ENCODE measurements at regions not wholly inside any gene's neighbourhood (a gene's known extent, or its start where the extent isn't known, plus 50 kb on each side); places are given as distances from the start of the nearest gene placed in this dataset.

DNA sequence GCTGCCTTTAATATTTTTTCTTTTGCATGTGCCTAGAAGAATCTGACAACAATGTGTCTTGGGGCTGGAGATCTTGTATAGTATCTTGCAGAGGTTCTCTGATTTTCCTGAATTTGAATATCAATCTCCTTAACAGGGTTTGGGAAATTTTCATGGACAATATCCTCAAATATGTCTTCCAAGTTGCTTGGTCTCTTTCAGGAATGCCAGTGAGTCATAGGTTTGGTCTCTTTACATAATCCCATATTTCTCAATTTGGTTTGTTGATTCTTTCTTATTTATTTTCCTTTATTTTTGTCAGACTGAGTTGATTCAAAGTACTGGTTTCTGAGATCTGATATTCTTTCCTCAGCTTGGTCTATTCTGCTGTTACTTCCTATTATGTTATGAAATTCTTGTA lies 208.7 kb upstream of the GLI3 start:
- TF ChIP-seq CTCF (IDR thresholded peaks at IDR 0.05; ENCODE audit: insufficient read depth, low read depth, low read length): no peak
- POLR2A ChIA-PET: no interaction called here
- CTCF ChIA-PET: no interaction called here
- no peak for DNase-seq (ENCODE audit: low read depth)
- no peak overlapping the region for H3K4me3 ChIP-seq (ENCODE audit: low read depth, low read length)
- no peaks in the 10 kb centered on the region for H3K36me3 ChIP-seq (ENCODE audit: control insufficient read depth, insufficient read depth, low read length)
- 0 out of 2 replicates have a peak, but pooled peaks cover 1% of the 10 kb centered on the region for H3K27me3 ChIP-seq (ENCODE audit: control insufficient read depth, insufficient read depth, low read length)

DNA sequence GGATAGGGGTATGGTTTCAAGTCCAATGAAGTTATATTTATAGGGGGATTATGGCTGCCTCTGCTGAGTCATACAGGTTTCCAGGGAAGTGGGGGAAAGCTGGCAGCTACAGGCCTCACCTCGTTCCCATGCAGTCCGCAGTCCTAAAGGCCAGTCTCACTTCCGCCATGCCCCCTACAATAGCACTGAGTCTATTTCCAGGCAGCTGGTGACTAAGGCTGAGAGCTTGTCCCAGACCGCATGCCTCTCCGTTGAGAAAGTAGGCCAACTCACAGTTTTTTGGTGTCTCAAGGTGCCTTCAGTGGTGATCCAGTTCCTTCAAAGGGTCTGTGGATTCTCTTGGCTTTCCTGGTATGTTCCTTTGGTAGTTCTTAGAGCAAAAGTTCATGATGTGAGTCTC lies 203.9 kb upstream of the GLI3 start:
- Histone ChIP-seq H3K4me3 (ENCODE audit: low read depth, low read length) (no peak overlapping the region), H3K27me3 (ENCODE audit: control insufficient read depth, insufficient read depth, low read length) (no peaks in the 10 kb centered on the region; the same call in 1 of the 2 replicates), H3K36me3 (ENCODE audit: control insufficient read depth, insufficient read depth, low read length) (no peaks in the 10 kb centered on the region)
- no peak for DNase-seq (ENCODE audit: low read depth)
- POLR2A ChIA-PET: no interaction called here
- no peak for TF ChIP-seq CTCF (IDR thresholded peaks at IDR 0.05; ENCODE audit: insufficient read depth, low read depth, low read length)
- CTCF ChIA-PET: interaction anchor here (0.9 to 1.4 kb wide), 3 partner anchors 10 to 14 kb away, joined by 3 read pairs; no protein-coding TSS in a partner anchor

DNA sequence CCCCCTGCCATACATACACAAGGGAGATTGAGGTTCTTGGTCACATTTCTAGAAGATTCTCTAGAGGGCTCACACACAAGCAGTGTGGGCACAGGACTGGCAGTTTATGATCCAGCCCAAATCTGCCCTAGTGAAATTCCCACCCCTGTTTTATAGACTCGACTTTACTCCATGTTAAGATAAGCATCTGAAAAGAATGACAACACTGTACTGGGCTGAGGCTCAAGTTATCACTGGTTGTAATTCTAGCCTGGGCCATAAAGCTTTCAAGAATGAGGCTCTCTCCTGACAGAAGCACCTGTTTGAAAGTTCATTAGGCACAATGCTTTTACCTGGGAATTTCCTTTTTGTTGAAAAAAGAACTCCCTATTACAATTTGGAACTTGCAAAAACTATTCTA lies 195.6 kb upstream of the GLI3 start:
- Histone ChIP-seq H3K36me3 (ENCODE audit: control insufficient read depth, insufficient read depth, low read length) (no peaks in the 10 kb centered on the region), H3K4me3 (ENCODE audit: low read depth, low read length) (no peak overlapping the region), H3K27me3 (ENCODE audit: control insufficient read depth, insufficient read depth, low read length) (no peaks in the 10 kb centered on the region)
- no peak for DNase-seq (ENCODE audit: low read depth)
- no peak for TF ChIP-seq CTCF (IDR thresholded peaks at IDR 0.05; ENCODE audit: insufficient read depth, low read depth, low read length)
- CTCF ChIA-PET: no interaction called here
- POLR2A ChIA-PET: no interaction called here

DNA sequence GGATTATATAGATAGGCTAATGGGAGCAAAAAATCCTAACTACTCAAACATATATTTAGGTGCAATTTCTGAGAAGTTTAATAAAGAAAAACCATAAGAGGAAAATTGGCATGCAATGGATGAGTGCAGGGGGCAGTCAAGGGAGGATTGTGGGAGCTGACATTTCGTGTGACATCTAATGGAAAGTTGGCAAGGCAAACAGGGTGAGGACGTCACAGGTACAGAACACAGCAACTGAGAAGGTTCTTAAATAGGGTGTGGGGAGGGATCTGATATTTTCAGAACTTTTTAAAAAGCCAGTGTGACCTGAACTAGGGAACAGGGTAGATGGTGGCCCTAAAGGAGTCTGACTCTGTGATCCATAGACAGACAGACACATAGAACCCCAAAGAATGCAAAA lies 194.9 kb upstream of the GLI3 start:
- no peaks in the 10 kb centered on the region for H3K27me3 ChIP-seq (ENCODE audit: control insufficient read depth, insufficient read depth, low read length)
- no peak overlapping the region for H3K4me3 ChIP-seq (ENCODE audit: low read depth, low read length)
- no peak for DNase-seq (ENCODE audit: low read depth)
- POLR2A ChIA-PET: no interaction called here
- H3K36me3 ChIP-seq (ENCODE audit: control insufficient read depth, insufficient read depth, low read length): no peaks in the 10 kb centered on the region
- CTCF ChIA-PET: no interaction called here
- no peak for TF ChIP-seq CTCF (IDR thresholded peaks at IDR 0.05; ENCODE audit: insufficient read depth, low read depth, low read length)

- ChIA-PET POLR2A (no interaction called here), CTCF (no interaction called here)
- Histone ChIP-seq H3K4me3 (ENCODE audit: low read depth, low read length) (no peak overlapping the region), H3K27me3 (ENCODE audit: control insufficient read depth, insufficient read depth, low read length) (no peaks in the 10 kb centered on the region), H3K36me3 (ENCODE audit: control insufficient read depth, insufficient read depth, low read length) (no peaks in the 10 kb centered on the region)
- DNase-seq (ENCODE audit: low read depth): no peak
- no peak for TF ChIP-seq CTCF (IDR thresholded peaks at IDR 0.05; ENCODE audit: insufficient read depth, low read depth, low read length)
These were observed 192.3 kb upstream of the GLI3 start for GRCh38 chr7:42429339-42429738.

All from BJ (cell line).